Duodenal mucosa (tissue), 2 donors: ENCODE measurements at regions not wholly inside any gene's neighbourhood (a gene's known extent, or its start where the extent isn't known, plus 50 kb on each side); places are given as distances from the start of the nearest gene placed in this dataset.

Experiments used
- H3K27ac ChIP-seq: one replicate; pipeline ENCODE4 v1.7.0; 2013; ENCODE audit warnings: low read depth, low read length
- H3K27me3 ChIP-seq, 2 donors: one replicate each; pipeline ENCODE4 v1.7.0; 2013; ENCODE audit warnings: low read length in 2 of 2, control low read depth in 1 of 2; ENCODE audit not compliant: insufficient read depth in 2 of 2, control insufficient read depth in 1 of 2
- H3K36me3 ChIP-seq, 2 donors: one replicate each; pipeline ENCODE4 v1.7.0; 2013; ENCODE audit warnings: low read length in 2 of 2, control low read depth in 1 of 2; ENCODE audit not compliant: insufficient read depth in 2 of 2, control insufficient read depth in 1 of 2
- H3K4me1 ChIP-seq, 2 donors: one replicate each; pipeline ENCODE4 v1.7.0; 2013; ENCODE audit warnings: low read length in 2 of 2, control low read depth in 1 of 2; ENCODE audit not compliant: insufficient read depth in 2 of 2, control insufficient read depth in 1 of 2
- H3K4me3 ChIP-seq, 2 donors: one replicate each; pipeline ENCODE4 v1.7.0; 2013; ENCODE audit warnings: low read length in 2 of 2, low read depth in 1 of 2
- H3K9ac ChIP-seq, 2 donors: one replicate each; pipeline ENCODE4 v1.7.0; 2013; ENCODE audit warnings: low read length in 2 of 2, low read depth in 1 of 2
- H3K9me3 ChIP-seq, 2 donors: one replicate each; pipeline ENCODE4 v1.7.0; 2013; ENCODE audit warnings: low read length in 2 of 2, control low read depth in 1 of 2; ENCODE audit not compliant: control insufficient read depth in 1 of 2

DNA sequence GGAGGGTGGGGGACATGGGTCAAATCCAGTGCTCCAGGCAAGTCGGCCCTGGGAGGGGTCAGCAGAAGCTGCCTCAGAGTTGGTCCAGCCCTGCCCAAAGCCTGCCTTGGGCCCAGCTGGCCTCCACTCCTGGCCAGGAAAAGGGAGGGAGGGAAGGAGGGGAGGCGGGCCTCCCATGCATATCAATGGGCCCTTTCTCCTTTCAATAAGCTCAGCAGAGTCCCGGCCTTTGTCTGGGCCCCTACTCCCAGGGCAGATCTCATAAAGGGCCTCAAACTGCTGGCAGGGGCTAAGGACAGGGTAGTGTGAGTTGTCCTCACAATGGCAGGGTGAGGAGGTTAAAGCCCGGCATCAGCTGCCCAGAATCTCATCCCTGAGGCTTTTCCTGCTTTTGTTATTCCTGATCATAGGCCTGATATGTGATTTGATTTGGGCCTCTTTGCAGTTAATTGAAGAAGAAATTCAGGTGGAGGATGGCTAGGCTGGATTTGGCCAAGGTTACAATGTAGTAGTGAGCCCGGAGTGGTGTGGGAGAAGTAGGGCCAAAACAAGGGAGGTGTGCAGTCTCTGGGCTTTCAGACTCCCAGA lies 121.1 kb upstream of the ATP6AP2 start:
- H3K27ac ChIP-seq, result no peak overlapping the region
- no peaks in the 10 kb centered on the region for H3K27me3 ChIP-seq
- H3K9me3 ChIP-seq, result no peaks in the 10 kb centered on the region
- no peak overlapping the region for H3K9ac ChIP-seq
- no peak overlapping the region for H3K4me3 ChIP-seq
- no peaks in the 10 kb centered on the region for H3K36me3 ChIP-seq
- H3K4me1 ChIP-seq, result no peaks in the 10 kb centered on the region

DNA sequence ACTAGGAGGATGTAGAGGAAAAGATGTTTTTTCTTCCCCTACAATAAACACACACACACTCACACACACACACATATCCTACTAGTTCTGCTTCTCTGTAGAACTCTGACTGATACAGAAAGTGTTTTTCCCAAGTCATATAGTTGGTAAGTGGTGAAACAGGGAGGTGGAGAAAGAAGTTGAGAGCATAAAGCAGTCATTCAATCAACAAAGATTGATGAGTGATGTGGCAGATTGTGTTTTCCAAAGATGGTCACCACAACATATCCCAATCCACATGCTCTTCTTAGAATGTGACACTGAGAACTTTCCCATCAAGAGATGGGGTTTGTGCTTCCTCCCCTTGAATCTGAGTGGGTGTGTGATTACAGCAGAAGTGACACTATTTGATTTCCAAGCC lies 123.4 kb upstream of the ATP6AP2 start:
- Histone ChIP-seq H3K4me1 (no peaks in the 10 kb centered on the region), H3K9me3 (no peaks in the 10 kb centered on the region), H3K36me3 (no peaks in the 10 kb centered on the region), H3K9ac (no peak overlapping the region), H3K27ac (no peak overlapping the region), H3K4me3 (no peak overlapping the region), H3K27me3 (no peaks in the 10 kb centered on the region)

DNA sequence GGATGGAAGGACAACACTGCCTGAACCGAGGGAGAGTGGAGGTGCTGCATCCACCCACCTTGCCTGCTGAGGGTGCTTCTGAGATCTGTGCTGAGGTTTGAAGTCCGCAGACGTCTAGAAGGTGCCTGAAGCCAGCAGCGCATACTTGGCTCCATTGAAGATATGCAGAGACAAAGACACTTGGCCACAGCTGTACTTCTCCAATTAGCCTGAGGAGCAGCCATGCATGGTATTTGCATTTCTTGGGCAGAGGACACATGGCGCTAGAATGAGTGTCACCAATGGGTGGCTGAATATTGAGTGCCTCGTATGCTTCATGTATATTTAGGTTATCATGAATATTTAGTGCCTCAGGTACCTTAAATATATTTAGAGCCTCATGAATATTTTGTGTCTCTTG lies 128.7 kb upstream of the ATP6AP2 start:
- Histone ChIP-seq H3K4me3 (no peak overlapping the region), H3K36me3 (no peaks in the 10 kb centered on the region), H3K27ac (no peak overlapping the region), H3K27me3 (no peaks in the 10 kb centered on the region), H3K4me1 (peaks cover 6% of the 10 kb centered on the region in 2 donors), H3K9me3 (no peaks in the 10 kb centered on the region), H3K9ac (no peak overlapping the region)

DNA sequence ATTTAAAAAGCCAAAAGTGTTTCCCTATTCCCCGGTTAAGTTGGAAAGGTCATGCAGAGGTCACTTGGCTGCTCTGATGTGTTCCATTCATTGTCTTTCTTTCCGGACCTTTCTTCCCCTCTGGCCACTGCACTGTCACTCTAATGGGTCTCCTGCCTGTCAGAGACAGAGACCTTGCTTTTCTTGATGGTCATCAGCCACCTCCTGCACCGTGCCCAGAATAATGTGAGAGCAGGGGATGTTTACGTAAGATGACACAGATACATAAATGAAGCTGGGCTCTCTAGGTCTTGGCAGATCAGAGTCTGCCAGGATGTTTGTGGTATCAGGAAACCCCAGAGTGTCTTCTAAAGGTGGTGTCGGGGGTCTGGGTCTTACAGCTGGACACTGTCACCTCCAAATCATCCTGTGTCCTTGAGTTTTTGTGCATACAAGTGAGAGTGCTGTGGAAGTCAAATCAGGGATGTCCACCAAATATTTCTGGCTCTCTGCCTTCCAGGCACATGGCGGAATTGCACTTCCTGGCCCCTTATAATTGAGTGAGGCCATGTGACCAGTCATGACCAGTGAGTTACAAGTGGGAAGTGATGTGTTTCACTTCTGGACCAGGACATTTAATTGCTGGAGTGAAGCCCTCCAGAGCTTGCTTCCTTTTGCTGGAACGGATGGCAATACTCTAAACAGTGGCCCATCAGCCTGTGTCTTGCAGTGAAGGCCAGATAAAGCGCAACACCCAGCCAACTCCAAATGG lies 130.6 kb upstream of the ATP6AP2 start:
- H3K4me3 ChIP-seq, result no peak overlapping the region
- no peak overlapping the region for H3K9ac ChIP-seq
- no peaks in the 10 kb centered on the region for H3K36me3 ChIP-seq
- no peaks in the 10 kb centered on the region for H3K27me3 ChIP-seq
- H3K4me1 ChIP-seq, result peaks cover 7 to 12% of the 10 kb centered on the region in 2 donors
- H3K27ac ChIP-seq, result no peak overlapping the region
- H3K9me3 ChIP-seq, result no peaks in the 10 kb centered on the region

DNA sequence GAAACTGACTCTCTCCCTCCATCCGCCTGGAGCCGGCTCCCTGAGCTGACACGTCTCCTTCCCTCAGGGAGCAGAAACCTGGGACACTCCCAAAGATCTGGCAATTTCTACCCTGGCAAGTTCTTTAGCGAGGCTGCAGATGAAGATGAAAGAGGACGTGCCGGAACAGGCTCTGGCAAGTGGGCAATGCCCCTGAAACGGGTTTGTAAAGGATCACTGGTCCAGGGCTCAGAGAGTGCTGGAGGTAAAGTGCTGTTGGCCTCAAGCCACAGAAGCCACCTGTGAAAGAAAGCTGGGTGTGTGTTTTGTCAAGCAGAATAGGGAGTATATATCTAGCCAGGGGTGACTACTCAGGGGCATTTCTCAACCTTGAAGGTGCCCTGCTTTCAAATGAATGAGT lies 131.4 kb upstream of the ATP6AP2 start:
- H3K4me1 ChIP-seq, result peaks cover 7 to 12% of the 10 kb centered on the region in 2 donors
- H3K36me3 ChIP-seq, result no peaks in the 10 kb centered on the region
- H3K27ac ChIP-seq, result no peak overlapping the region
- no peak overlapping the region for H3K9ac ChIP-seq
- no peaks in the 10 kb centered on the region for H3K9me3 ChIP-seq
- no peak overlapping the region for H3K4me3 ChIP-seq
- H3K27me3 ChIP-seq, result no peaks in the 10 kb centered on the region

DNA sequence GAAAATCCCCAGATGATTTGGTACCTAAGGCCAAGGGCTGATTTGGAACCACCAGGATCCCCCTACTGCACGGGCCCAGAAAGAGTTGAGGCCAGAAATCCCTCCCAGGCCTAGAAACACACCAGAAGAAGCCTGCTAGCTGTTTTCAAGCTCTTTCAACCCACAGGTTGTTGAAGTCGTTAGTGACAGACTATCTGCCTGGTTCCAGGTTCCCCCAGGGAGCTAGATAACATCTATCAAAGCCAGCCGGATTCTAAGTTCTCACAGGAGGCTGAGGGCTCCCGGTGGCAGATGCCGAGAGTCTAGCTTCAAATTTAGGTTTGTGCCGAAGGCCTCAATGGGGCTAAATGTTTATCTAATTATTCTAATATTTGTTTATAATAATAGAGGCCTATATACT lies 132.0 kb upstream of the ATP6AP2 start:
- no peak overlapping the region for H3K9ac ChIP-seq
- no peak overlapping the region for H3K4me3 ChIP-seq
- no peak overlapping the region for H3K27ac ChIP-seq
- no peaks in the 10 kb centered on the region for H3K36me3 ChIP-seq
- H3K4me1 ChIP-seq, result peaks cover 7 to 12% of the 10 kb centered on the region in 2 donors
- no peaks in the 10 kb centered on the region for H3K9me3 ChIP-seq
- no peaks in the 10 kb centered on the region for H3K27me3 ChIP-seq

DNA sequence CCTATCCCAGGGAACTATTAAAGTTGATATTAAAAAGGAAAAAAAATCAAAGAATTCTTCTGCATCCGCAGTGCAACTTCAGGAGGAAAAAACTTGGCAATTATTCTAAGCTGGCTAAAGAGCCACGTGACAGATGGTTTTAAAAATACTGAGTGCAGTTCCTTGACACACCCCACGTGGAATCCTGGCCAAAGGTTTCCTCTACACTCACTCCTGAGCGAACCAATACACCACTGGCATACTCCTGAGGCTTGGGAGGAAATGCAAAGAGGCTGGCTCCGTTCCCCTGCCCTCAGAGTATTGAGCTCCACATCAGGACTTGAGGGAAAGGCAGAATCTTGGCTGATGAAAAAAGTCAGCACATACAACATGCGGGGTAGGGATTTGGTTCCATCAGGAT lies 133.8 kb upstream of the ATP6AP2 start:
- Histone ChIP-seq H3K9ac (no peak overlapping the region), H3K36me3 (no peaks in the 10 kb centered on the region), H3K4me1 (peaks cover 7 to 12% of the 10 kb centered on the region in 2 donors), H3K4me3 (no peak overlapping the region), H3K27me3 (no peaks in the 10 kb centered on the region), H3K27ac (no peak overlapping the region), H3K9me3 (no peaks in the 10 kb centered on the region)

DNA sequence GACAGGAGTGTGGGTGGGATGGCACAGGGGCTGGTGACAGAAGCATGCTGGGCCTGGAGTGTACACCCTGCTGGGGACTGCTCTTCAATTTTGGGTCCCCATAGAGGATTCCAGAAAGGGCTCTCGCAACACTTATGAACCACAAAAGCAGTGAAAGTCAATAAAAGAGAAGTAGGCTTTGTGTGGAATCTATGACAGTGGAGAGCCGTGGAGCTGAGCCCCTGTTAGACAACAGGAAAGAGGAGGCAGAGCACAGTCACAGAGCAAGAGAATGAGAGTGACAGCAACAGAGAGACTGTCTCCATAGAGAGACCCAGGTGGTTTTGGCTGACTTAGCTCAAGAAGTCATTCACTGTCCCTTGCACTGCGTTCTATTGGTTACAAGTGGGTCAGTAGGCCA lies 135.1 kb upstream of the ATP6AP2 start:
- H3K9ac ChIP-seq, result no peak overlapping the region
- H3K27ac ChIP-seq, result no peak overlapping the region
- H3K4me1 ChIP-seq, result peaks cover 7 to 12% of the 10 kb centered on the region in 2 donors
- H3K36me3 ChIP-seq, result no peaks in the 10 kb centered on the region
- H3K27me3 ChIP-seq, result no peaks in the 10 kb centered on the region
- no peak overlapping the region for H3K4me3 ChIP-seq
- H3K9me3 ChIP-seq, result no peaks in the 10 kb centered on the region

DNA sequence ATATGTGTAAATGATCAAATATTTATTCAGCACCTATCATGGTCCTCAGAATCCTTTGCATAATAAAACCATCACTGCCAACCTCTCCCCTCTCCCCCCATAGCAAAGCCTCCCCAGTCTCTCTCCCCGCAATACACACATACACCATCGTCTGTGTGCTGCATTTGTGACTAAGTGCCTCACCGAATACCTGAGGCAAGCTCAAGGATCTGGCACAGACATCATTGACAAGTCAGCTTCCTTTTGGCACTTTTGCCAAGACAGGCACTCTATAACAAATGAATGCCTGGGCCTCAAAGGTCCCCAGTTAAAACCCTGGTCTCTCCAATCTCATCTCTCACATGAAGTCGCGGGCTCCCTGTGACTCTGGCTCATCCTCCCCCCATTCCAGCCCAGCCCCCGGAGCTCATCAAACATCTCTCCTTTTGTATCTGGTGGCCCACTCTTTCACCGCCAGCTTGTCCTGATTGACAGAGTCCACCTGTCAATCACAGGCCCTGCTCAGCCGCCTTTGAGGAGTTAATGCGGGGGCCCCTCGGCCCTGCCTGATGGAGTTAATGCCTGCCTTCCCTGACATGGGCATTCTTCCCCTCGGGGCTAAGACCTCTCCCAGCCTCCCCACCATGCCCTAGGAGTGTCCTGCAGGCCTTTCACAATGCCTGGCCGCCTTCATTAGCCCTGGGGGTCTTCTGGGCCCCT lies 135.8 kb upstream of the ATP6AP2 start:
- Histone ChIP-seq H3K36me3 (no peaks in the 10 kb centered on the region), H3K4me3 (no peak overlapping the region), H3K9me3 (no peaks in the 10 kb centered on the region), H3K9ac (no peak overlapping the region), H3K4me1 (peaks cover 7 to 12% of the 10 kb centered on the region in 2 donors), H3K27me3 (no peaks in the 10 kb centered on the region), H3K27ac (no peak overlapping the region)

DNA sequence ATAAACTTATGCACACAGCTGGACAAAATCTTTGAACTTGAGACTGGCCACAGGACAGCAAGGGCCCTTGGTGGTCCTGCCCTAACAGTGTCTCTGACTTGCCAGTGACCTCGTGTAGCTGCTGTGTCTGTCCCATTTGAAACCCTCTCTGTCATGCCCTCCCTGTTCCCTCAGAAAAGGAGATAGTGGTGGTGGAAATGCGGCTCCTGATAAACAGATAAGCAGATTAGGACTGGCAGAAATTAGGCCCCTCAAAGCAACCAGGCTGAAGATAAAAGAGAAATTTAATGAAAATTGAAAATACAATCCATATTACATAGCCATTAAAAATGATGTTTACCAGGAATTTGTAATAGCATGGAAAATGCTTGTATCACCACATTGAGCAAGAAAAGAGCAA lies 136.6 kb upstream of the ATP6AP2 start:
- peaks cover 4 to 12% of the 10 kb centered on the region in 2 donors for H3K4me1 ChIP-seq
- no peak overlapping the region for H3K9ac ChIP-seq
- H3K9me3 ChIP-seq, result no peaks in the 10 kb centered on the region
- no peaks in the 10 kb centered on the region for H3K27me3 ChIP-seq
- no peak overlapping the region for H3K27ac ChIP-seq
- H3K36me3 ChIP-seq, result no peaks in the 10 kb centered on the region
- H3K4me3 ChIP-seq, result no peak overlapping the region
